SH-SY5Y (cell line): ENCODE measurements at regions not wholly inside any gene's neighbourhood (a gene's known extent, or its start where the extent isn't known, plus 50 kb on each side); places are given as distances from the start of the nearest gene placed in this dataset.
A peak's percentile ranks its signal among the peaks of the same experiment; 100 is the strongest.

Experiments
- GATA2 ChIP-seq: IDR thresholded peaks from 2 replicates; pipeline ENCODE4 v1.6.1; 2011; ENCODE audit warnings: mild to moderate bottlenecking, low read depth, low read length
- GATA3 ChIP-seq: IDR thresholded peaks from 2 replicates; pipeline ENCODE4 v1.6.1; 2011; ENCODE audit warnings: low read depth, mild to moderate bottlenecking, low read length, moderate library complexity

DNA sequence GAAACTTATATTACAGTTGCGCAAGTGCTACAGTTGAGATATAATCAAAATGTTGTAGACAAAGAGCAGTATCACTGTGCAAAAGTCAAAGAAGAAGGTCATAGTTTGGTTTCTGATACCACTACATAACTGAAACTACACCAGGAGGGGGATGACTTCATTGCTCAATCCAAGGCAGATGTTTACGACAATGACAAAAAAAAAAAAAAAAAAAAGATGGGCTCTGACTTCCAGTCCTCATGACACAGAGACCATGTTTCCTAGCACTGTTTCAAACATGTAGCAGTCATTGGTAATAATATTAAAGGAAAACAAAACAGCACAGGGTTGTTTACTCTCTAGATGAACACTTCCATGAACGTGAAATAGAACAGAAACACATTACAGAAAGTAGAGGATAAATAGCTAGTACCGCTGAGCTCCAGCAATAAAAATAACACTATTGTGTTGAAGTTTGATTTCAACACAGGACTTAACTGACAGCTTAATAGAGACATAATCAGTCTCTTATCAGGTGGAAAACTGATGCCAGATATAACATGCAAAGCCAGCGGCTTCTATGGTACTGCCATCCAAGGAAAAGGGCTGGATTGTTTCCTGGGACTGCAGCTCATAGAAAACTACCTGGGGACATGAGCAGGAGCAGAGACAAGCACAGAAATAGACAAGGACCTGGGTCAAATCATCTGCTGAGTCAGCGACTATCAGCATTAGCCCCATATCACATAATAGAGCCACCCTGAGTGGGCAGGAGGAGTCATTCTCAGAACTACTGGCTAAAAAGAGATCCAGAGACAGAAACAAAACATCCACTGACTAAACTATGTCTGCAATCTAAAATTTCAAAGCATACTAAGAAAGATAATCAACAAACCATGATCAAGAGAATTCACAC lies 463.6 kb upstream of the SOX9 start:
- TF ChIP-seq GATA2 (peak; percentile 66), GATA3 (no peak)
